NCI-H510A treated with DMSO at 0.1 percent for 48 hours (cell line): ENCODE measurements at regions not wholly inside any gene's neighbourhood (a gene's known extent, or its start where the extent isn't known, plus 50 kb on each side); places are given as distances from the start of the nearest gene placed in this dataset.
"Not testable (repeated sequence)": the region's sequence is repeated elsewhere in the genome, so short reads cannot be mapped to it uniquely, and the experiment has no call there.

Experiments
- DNase-seq: peaks from one replicate; lab custom pipeline; 2025; lab: John Stamatoyannopoulos, UW

- DNase-seq = not testable (repeated sequence)
These were observed 101.7 kb upstream of the ZNF337 start for GRCh38 chr20:25798174-25798993.

GRCh38 chr20:25797062-25797461, 100.4 kb upstream of the ZNF337 start:
- DNase-seq = not testable (repeated sequence)

- DNase-seq = not testable (repeated sequence)
These were observed 80.6 kb upstream of the ZNF337 start for GRCh38 chr20:25777241-25777640.

GRCh38 chr20:25774711-25775110, 78.1 kb upstream of the ZNF337 start:
- DNase-seq = not testable (repeated sequence)

GRCh38 chr20:25774203-25774602, 77.5 kb upstream of the ZNF337 start:
- DNase-seq = not testable (repeated sequence)

GRCh38 chr20:25772437-25772836, 75.8 kb upstream of the ZNF337 start:
- DNase-seq = not testable (repeated sequence)

- DNase-seq = not testable (repeated sequence)
These were observed 75.2 kb upstream of the ZNF337 start for GRCh38 chr20:25771818-25772217.

- no peak for DNase-seq
These were observed 64.9 kb upstream of the ZNF337 start for GRCh38 chr20:25761596-25761995.

- not testable (repeated sequence) for DNase-seq
These were observed 64.4 kb upstream of the ZNF337 start for GRCh38 chr20:25761046-25761445.

- DNase-seq = no peak
These were observed 54.4 kb upstream of the ZNF337 start for GRCh38 chr20:25750765-25751696.

- no peak for DNase-seq
These were observed 53.6 kb upstream of the ZNF337 start for GRCh38 chr20:25750220-25750764.

- no peak for DNase-seq
These were observed 53.0 kb upstream of the ZNF337 start for GRCh38 chr20:25749649-25750048.
